ENCODE measurements at regions not wholly inside any gene's neighbourhood (a gene's known extent, or its start where the extent isn't known, plus 50 kb on each side); places are given as distances from the start of the nearest gene placed in this dataset.

- no peak for TF ChIP-seq POLR2A (IDR thresholded peaks at IDR 0.05)
- TF ChIP-seq, protein P1, sequence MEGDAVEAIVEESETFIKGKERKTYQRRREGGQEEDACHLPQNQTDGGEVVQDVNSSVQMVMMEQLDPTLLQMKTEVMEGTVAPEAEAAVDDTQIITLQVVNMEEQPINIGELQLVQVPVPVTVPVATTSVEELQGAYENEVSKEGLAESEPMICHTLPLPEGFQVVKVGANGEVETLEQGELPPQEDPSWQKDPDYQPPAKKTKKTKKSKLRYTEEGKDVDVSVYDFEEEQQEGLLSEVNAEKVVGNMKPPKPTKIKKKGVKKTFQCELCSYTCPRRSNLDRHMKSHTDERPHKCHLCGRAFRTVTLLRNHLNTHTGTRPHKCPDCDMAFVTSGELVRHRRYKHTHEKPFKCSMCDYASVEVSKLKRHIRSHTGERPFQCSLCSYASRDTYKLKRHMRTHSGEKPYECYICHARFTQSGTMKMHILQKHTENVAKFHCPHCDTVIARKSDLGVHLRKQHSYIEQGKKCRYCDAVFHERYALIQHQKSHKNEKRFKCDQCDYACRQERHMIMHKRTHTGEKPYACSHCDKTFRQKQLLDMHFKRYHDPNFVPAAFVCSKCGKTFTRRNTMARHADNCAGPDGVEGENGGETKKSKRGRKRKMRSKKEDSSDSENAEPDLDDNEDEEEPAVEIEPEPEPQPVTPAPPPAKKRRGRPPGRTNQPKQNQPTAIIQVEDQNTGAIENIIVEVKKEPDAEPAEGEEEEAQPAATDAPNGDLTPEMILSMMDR (IDR thresholded peaks at IDR 0.05): no peak
- no peak for DNase-seq (ENCODE audit: low spot score in 2 of 2)
- 78 to 84% methylated on average over 8 of the region's 8 CpGs for WGBS, 2 donors
- no peak overlapping the region for H3K4me3 ChIP-seq (ENCODE audit: low read depth, poor library complexity, severe bottlenecking)
- intact Hi-C loops (cut with DNase I; ENCODE audit: low total_unique reads): no loop called here
These were observed 304.7 kb downstream of the ADGRD1 start for GRCh38 chr12:131258398-131258797.

DNA sequence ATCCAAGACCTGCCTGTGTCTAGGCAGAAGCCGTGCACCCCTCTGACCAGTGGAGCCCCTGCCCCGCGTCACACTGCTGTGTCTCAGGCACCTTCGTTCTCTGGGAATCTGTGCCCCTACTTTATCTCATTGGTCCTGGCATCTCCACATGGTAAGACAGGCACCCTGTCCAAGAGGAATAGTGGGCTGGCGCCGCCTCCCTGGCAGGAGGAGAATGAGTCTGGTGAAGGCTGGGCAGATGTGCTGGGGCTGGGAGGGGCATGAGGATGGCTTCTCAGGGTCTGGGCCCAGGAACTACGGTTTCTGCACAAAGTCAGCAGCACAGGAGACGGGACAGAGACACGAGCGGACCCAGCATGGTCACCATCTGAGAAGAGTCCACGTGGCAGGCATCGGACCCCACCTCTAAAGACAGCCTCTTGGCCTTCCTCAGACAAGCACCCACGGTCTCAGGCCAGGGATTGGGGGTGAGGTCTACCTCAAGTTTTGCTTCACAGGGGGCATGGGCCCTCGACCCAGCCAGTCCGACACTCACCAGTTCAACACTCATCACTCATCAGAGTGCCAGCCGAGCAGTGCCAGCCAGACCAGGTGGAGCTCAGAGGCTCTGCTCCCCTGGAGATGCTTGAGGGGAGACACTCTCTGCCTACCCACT is 306.7 kb downstream of the ADGRD1 start:
- no peak for TF ChIP-seq POLR2A (IDR thresholded peaks at IDR 0.05)
- TF ChIP-seq, protein P1 (IDR thresholded peaks at IDR 0.05): no peak
- WGBS, 2 donors: 73 to 78% methylated on average over 16 of the region's 16 CpGs
- no peak for DNase-seq (ENCODE audit: low spot score in 2 of 2)
- no peak overlapping the region for H3K4me3 ChIP-seq (ENCODE audit: low read depth, poor library complexity, severe bottlenecking)
- intact Hi-C loops (cut with DNase I; ENCODE audit: low total_unique reads): no loop called here

- no peak overlapping the region for H3K4me3 ChIP-seq (ENCODE audit: low read depth, poor library complexity, severe bottlenecking)
- 52 to 65% methylated on average over 6 of the region's 6 CpGs for WGBS, 2 donors
- DNase-seq (ENCODE audit: low spot score in 2 of 2): no peak
- TF ChIP-seq, protein P1 (IDR thresholded peaks at IDR 0.05): no peak
- no peak for TF ChIP-seq POLR2A (IDR thresholded peaks at IDR 0.05)
- intact Hi-C loops (cut with DNase I; ENCODE audit: low total_unique reads): no loop called here
These were observed 307.2 kb downstream of the ADGRD1 start for GRCh38 chr12:131260954-131261353.

DNA sequence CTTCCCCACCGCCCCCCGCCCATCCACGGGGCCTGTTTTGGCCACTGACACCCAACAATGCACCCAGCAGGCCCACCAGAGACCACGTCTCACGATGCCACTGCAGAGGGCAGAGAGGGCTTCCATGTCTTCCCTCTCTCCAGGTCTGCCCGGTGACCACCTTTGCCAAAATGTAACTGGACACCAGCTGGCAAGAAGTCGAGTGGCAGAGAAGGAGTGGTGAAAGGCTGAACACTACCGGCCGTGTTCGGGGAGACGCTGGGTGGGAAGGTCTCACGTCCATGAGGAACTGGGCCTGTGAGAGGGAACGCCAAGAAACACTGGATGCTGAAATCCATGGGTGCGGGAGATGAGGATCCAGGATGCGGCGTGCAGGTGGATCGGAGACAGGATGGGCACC is 308.2 kb downstream of the ADGRD1 start:
- intact Hi-C loops (cut with DNase I; ENCODE audit: low total_unique reads): no loop called here
- no peak for DNase-seq (ENCODE audit: low spot score in 2 of 2)
- WGBS, 2 donors: 86 to 90% methylated on average over 17 of the region's 17 CpGs
- no peak overlapping the region for H3K4me3 ChIP-seq (ENCODE audit: low read depth, poor library complexity, severe bottlenecking)
- TF ChIP-seq POLR2A (IDR thresholded peaks at IDR 0.05): no peak
- TF ChIP-seq, protein P1 (IDR thresholded peaks at IDR 0.05): no peak

DNA sequence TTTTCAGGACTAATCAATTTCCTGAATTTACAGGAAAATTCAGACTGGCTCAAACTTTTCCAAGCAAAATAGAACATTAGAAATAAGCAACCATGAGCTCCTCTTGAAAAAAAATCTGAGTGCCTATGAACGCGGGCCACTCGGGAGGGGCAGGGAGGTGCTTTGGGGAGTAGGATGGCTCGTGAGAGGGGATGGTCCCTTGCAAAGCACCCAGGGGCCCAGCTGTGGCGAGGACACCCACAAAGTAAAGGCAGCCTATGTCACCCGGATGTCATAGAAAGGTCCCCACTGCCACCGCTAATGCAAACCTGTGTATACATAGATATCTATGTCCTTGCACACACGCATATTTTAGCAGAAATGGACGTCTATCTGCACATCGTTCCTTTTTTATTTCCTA is 309.9 kb downstream of the ADGRD1 start:
- 80 to 86% methylated on average over 10 of the region's 10 CpGs for WGBS, 2 donors
- H3K4me3 ChIP-seq (ENCODE audit: low read depth, poor library complexity, severe bottlenecking): no peak overlapping the region
- DNase-seq (ENCODE audit: low spot score in 2 of 2): no peak
- TF ChIP-seq, protein P1 (IDR thresholded peaks at IDR 0.05): no peak
- TF ChIP-seq POLR2A (IDR thresholded peaks at IDR 0.05): no peak
- intact Hi-C loops (cut with DNase I; ENCODE audit: low total_unique reads): no loop called here

GRCh38 chr12:131264635-131265034 is 310.9 kb downstream of the ADGRD1 start:
- TF ChIP-seq, protein P1 (IDR thresholded peaks at IDR 0.05): no peak
- no peak for TF ChIP-seq POLR2A (IDR thresholded peaks at IDR 0.05)
- intact Hi-C loops (cut with DNase I; ENCODE audit: low total_unique reads): no loop called here
- no peak for DNase-seq (ENCODE audit: low spot score in 2 of 2)
- H3K4me3 ChIP-seq (ENCODE audit: low read depth, poor library complexity, severe bottlenecking): no peak overlapping the region
- WGBS, 2 donors: 82 to 88% methylated on average over 10 of the region's 10 CpGs

All from lower leg skin (tissue), 4 donors.